GM23338 (cell line): ENCODE measurements at regions not wholly inside any gene's neighbourhood (a gene's known extent, or its start where the extent isn't known, plus 50 kb on each side); places are given as distances from the start of the nearest gene placed in this dataset.

Source experiments
- EZH2 ChIP-seq: fragments of 200-600 bp; sonication (generic); IDR thresholded peaks from one replicate; pipeline ENCODE4 v1.8.0; 2017; ENCODE audit warnings: antibody characterized with exemption, mild to moderate bottlenecking, low read depth; ENCODE audit not compliant: unreplicated experiment
- EZH2phosphoT487 ChIP-seq: fragments of 200-600 bp; sonication (generic); IDR thresholded peaks from one replicate; pipeline ENCODE4 v1.8.1; 2018; ENCODE audit warnings: antibody characterized with exemption; ENCODE audit not compliant: unreplicated experiment
- POLR2AphosphoS5 ChIP-seq: IDR thresholded peaks from 2 replicates; pipeline ENCODE4 v1.6.1; 2016; ENCODE audit warnings: antibody characterized with exemption, low read depth
- STAT1 ChIP-seq: IDR thresholded peaks from one replicate; pipeline ENCODE4 v1.6.1; 2016; ENCODE audit warnings: antibody characterized with exemption; ENCODE audit not compliant: unreplicated experiment
- TF ChIP-seq, protein P1 (sequence below), 2 experiments: fragments of 200-600 bp in 1 of 2; sonication (generic) in 1 of 2; conservative IDR thresholded peaks; 2 replicates each; pipeline versions ENCODE4 v1.5.1 to v1.6.1; 2016 to 2017; ENCODE audit warnings: antibody characterized with exemption in 2 of 2, low read depth in 2 of 2, mild to moderate bottlenecking in 2 of 2, moderate library complexity in 1 of 2
- TF ChIP-seq, protein P2 (sequence below): IDR thresholded peaks from 2 replicates; pipeline ENCODE4 v1.6.1; 2016; ENCODE audit warnings: antibody characterized with exemption

DNA sequence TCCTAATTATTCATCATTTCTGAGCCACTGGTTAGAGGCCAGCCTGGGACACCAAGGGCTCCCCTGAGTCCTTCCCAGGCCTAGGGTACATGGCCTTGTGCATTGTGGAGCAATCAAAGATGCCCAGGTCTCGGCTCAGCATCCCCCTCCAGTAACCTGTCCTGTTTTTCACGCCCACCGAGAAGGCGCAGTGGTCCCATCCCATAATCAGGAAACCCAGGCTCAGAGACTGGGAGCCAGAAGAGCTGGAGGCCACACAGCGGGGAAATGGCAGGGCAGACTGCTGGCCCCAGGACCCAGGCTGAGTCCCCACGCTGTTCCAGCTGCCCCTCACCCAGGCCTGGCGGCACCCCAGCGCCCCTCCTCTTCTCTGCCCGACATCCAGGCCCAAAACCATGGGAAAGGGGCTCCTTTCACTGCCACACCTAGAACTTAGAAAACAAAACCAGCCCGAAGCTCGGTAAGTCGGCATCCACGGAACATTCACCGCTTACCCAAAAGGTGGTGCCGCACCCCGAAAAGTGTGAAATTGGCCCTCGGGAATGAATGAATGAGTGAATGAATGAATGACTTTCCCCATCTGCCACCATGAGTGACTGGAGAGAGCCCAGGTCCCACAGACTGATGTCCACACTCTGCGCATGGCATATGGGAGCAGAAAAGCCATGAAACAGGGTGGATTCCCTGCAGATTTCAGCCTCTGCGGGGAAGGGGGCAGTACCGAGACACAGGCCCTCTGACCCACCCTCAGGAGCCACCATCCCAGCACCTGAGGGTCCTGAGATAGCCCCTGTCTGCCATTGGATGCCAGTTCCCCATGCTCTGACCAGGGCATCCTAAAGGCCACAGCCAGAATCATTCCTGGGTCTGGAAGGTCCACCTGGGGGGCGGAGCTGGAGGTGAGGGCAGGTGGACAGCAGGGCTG is 132.5 kb downstream of the OLFM1 start:
- TF ChIP-seq, protein P1, sequence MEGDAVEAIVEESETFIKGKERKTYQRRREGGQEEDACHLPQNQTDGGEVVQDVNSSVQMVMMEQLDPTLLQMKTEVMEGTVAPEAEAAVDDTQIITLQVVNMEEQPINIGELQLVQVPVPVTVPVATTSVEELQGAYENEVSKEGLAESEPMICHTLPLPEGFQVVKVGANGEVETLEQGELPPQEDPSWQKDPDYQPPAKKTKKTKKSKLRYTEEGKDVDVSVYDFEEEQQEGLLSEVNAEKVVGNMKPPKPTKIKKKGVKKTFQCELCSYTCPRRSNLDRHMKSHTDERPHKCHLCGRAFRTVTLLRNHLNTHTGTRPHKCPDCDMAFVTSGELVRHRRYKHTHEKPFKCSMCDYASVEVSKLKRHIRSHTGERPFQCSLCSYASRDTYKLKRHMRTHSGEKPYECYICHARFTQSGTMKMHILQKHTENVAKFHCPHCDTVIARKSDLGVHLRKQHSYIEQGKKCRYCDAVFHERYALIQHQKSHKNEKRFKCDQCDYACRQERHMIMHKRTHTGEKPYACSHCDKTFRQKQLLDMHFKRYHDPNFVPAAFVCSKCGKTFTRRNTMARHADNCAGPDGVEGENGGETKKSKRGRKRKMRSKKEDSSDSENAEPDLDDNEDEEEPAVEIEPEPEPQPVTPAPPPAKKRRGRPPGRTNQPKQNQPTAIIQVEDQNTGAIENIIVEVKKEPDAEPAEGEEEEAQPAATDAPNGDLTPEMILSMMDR (conservative IDR thresholded peaks at IDR 0.05; ENCODE audit: low read depth in 2 of 2) = no peak
- TF ChIP-seq, protein P2, sequence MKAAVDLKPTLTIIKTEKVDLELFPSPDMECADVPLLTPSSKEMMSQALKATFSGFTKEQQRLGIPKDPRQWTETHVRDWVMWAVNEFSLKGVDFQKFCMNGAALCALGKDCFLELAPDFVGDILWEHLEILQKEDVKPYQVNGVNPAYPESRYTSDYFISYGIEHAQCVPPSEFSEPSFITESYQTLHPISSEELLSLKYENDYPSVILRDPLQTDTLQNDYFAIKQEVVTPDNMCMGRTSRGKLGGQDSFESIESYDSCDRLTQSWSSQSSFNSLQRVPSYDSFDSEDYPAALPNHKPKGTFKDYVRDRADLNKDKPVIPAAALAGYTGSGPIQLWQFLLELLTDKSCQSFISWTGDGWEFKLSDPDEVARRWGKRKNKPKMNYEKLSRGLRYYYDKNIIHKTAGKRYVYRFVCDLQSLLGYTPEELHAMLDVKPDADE = no peak
- TF ChIP-seq EZH2phosphoT487 = no peak
- no peak for TF ChIP-seq POLR2AphosphoS5
- no peak for TF ChIP-seq STAT1
- no peak for TF ChIP-seq EZH2
